HEK293T (cell line): ENCODE measurements at regions not wholly inside any gene's neighbourhood (a gene's known extent, or its start where the extent isn't known, plus 50 kb on each side); places are given as distances from the start of the nearest gene placed in this dataset.

Experiments
- CTCF ChIA-PET: fragments of 350-600 bp; formaldehyde crosslinking; extraction: SDS; loops from one replicate; lab custom pipeline; 2021; ENCODE audit warnings: antibody characterized with exemption, inconsistent platforms; lab: Yijun Ruan, JAX
- POLR2A ChIA-PET: fragments of 350-600 bp; formaldehyde crosslinking; extraction: SDS; loops from one replicate; lab custom pipeline; 2020; ENCODE audit warnings: antibody characterized with exemption, inconsistent platforms; lab: Yijun Ruan, JAX
- DNase-seq: peaks from one replicate; pipeline ENCODE4 v3.0.0; 2012; ENCODE audit warnings: mixed read lengths; ENCODE audit errors: extremely low spot score
- ARNT ChIP-seq: fragments of 450-650 bp; IDR thresholded peaks from 2 replicates; pipeline ENCODE4 v1.6.1; 2017; ENCODE audit warnings: mild to moderate bottlenecking
- BHLHE40 ChIP-seq: fragments of 450-650 bp; IDR thresholded peaks from 2 replicates; pipeline ENCODE4 v1.6.1; 2016; ENCODE audit warnings: mild to moderate bottlenecking, moderate library complexity, borderline replicate concordance
- CTBP1 ChIP-seq: fragments of 450-650 bp; IDR thresholded peaks from 2 replicates; pipeline ENCODE4 v1.6.1; 2016; ENCODE audit warnings: borderline replicate concordance
- ELF4 ChIP-seq: fragments of 450-650 bp; IDR thresholded peaks from 2 replicates; pipeline ENCODE4 v1.6.1; 2017; ENCODE audit warnings: antibody characterized with exemption
- FOXA1 ChIP-seq: fragments of 450-650 bp; IDR thresholded peaks from 2 replicates; pipeline ENCODE4 v1.6.1; 2016; ENCODE audit warnings: mild to moderate bottlenecking
- FOXK2 ChIP-seq: fragments of 450-650 bp; IDR thresholded peaks from 2 replicates; pipeline ENCODE4 v1.6.1; 2016; ENCODE audit warnings: mild to moderate bottlenecking
- FOXM1 ChIP-seq: fragments of 450-650 bp; IDR thresholded peaks from 2 replicates; pipeline ENCODE4 v1.6.1; 2017; ENCODE audit warnings: mild to moderate bottlenecking, borderline replicate concordance
- HDGF ChIP-seq: fragments of 450-650 bp; IDR thresholded peaks from 2 replicates; pipeline ENCODE4 v1.6.1; 2017; ENCODE audit warnings: antibody characterized with exemption, borderline replicate concordance
- L3MBTL2 ChIP-seq: fragments of 450-650 bp; conservative IDR thresholded peaks from 2 replicates; pipeline ENCODE4 v1.6.1; 2016; ENCODE audit warnings: mild to moderate bottlenecking
- LEF1 ChIP-seq: fragments of 450-650 bp; IDR thresholded peaks from 2 replicates; pipeline ENCODE4 v1.6.1; 2017; ENCODE audit warnings: mild to moderate bottlenecking, borderline replicate concordance
- NFRKB ChIP-seq: fragments of 450-650 bp; IDR thresholded peaks from 2 replicates; pipeline ENCODE4 v1.6.1; 2016; ENCODE audit warnings: mild to moderate bottlenecking, moderate library complexity
- PKNOX1 ChIP-seq: fragments of 450-650 bp; IDR thresholded peaks from 2 replicates; pipeline ENCODE4 v1.6.1; 2016
- SP1 ChIP-seq: fragments of 450-650 bp; IDR thresholded peaks from 2 replicates; pipeline ENCODE4 v1.6.1; 2017
- SUZ12 ChIP-seq: fragments of 450-650 bp; IDR thresholded peaks from 2 replicates; pipeline ENCODE4 v1.6.1; 2016; ENCODE audit warnings: mild to moderate bottlenecking
- TARDBP ChIP-seq: fragments of 450-650 bp; IDR thresholded peaks from 2 replicates; pipeline ENCODE4 v1.6.1; 2016
- ZNF384 ChIP-seq: fragments of 450-650 bp; IDR thresholded peaks from 2 replicates; pipeline ENCODE4 v1.6.1; 2016

- DNase-seq = no peak
- no peak for TF ChIP-seq BHLHE40
- TF ChIP-seq CTBP1 = no peak
- TF ChIP-seq SP1 = no peak
- no peak for TF ChIP-seq FOXM1
- TF ChIP-seq LEF1 = no peak
- TF ChIP-seq FOXK2 = no peak
- TF ChIP-seq PKNOX1 = no peak
- TF ChIP-seq ZNF384 = no peak
- no peak for TF ChIP-seq FOXA1
- TF ChIP-seq TARDBP = no peak
- TF ChIP-seq L3MBTL2 = no peak
- no peak for TF ChIP-seq ARNT
- TF ChIP-seq SUZ12 = no peak
- ChIA-PET CTCF (interaction anchor here (0.6 kb wide), 1 partner anchor 32 kb away, joined by 3 read pairs; no protein-coding TSS in a partner anchor), POLR2A (no interaction called here)
Observed at GRCh38 chr2:67798541-67799160, 264.2 kb downstream of the C1D start.

- ChIA-PET POLR2A (no interaction called here), CTCF (no interaction called here)
- no peak for DNase-seq
- TF ChIP-seq TARDBP (no peak), L3MBTL2 (no peak), NFRKB (no peak), ELF4 (no peak), LEF1 (no peak), SP1 (no peak), CTBP1 (no peak), HDGF (no peak), SUZ12 (no peak), ARNT (no peak), FOXA1 (no peak), FOXM1 (no peak), FOXK2 (no peak), ZNF384 (no peak), PKNOX1 (no peak), BHLHE40 (no peak)
Observed at GRCh38 chr2:67799886-67800285, 262.9 kb downstream of the C1D start.

- no peak for DNase-seq
- CTCF ChIA-PET = no interaction called here
- TF ChIP-seq BHLHE40 (no peak), ZNF384 (no peak), HDGF (no peak)
- POLR2A ChIA-PET = no interaction called here
Observed at GRCh38 chr2:67802291-67802690, 260.5 kb downstream of the C1D start.

GRCh38 chr2:67802824-67803223, 260.0 kb downstream of the C1D start:
- DNase-seq = no peak
- CTCF ChIA-PET = interaction anchor here (0.5 kb wide), 1 partner anchor 281 kb away, joined by 3 read pairs; no protein-coding TSS in a partner anchor
- no peak for TF ChIP-seq LEF1
- no peak for TF ChIP-seq BHLHE40
- no peak for TF ChIP-seq TARDBP
- no peak for TF ChIP-seq ELF4
- no peak for TF ChIP-seq FOXM1
- no peak for TF ChIP-seq ARNT
- no peak for TF ChIP-seq NFRKB
- TF ChIP-seq FOXA1 = no peak
- TF ChIP-seq FOXK2 = no peak
- no peak for TF ChIP-seq PKNOX1
- TF ChIP-seq L3MBTL2 = no peak
- TF ChIP-seq ZNF384 = no peak
- no peak for TF ChIP-seq HDGF
- TF ChIP-seq CTBP1 = no peak
- no peak for TF ChIP-seq SP1
- TF ChIP-seq SUZ12 = no peak
- POLR2A ChIA-PET = no interaction called here

GRCh38 chr2:67806816-67807215, 256.0 kb downstream of the C1D start:
- POLR2A ChIA-PET = no interaction called here
- no peak for DNase-seq
- no peak for TF ChIP-seq FOXK2
- TF ChIP-seq SUZ12 = no peak
- TF ChIP-seq ARNT = no peak
- no peak for TF ChIP-seq ZNF384
- TF ChIP-seq TARDBP = no peak
- TF ChIP-seq CTBP1 = no peak
- TF ChIP-seq SP1 = no peak
- no peak for TF ChIP-seq LEF1
- no peak for TF ChIP-seq PKNOX1
- no peak for TF ChIP-seq FOXM1
- no peak for TF ChIP-seq BHLHE40
- TF ChIP-seq ELF4 = no peak
- no peak for TF ChIP-seq FOXA1
- CTCF ChIA-PET = no interaction called here
